ENCODE measurements at regions not wholly inside any gene's neighbourhood (a gene's known extent, or its start where the extent isn't known, plus 50 kb on each side); places are given as distances from the start of the nearest gene placed in this dataset.

DNA sequence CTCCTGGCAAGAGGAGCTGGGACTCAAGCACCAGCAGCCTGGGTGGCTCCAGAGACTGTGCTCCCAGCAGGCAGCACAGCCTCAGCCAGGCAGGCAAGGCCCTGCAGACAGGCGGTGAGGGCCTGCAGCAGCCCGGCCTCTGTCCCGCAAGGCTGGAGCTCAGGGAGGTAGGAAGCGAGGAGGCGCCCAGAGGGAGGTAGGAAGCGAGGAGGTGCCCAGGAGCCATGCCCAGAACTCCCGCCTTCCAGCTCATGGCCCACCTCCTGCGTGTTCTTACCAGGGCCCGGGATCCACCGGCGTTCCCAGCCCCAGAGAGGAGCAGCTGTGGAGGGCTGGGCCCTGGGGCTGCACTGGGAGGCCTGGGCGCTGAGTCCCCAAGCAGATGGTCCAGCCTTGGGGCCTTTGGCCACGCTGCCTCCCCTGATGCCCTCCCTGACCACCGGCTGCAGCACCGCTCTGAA lies 133.1 kb downstream of the HMX1 start:
- WGBS, 2 donors: 87 to 90% methylated on average over 11 of the region's 15 CpGs
- H3K9me3 ChIP-seq: peaks cover 0 to 24% (median 0%) of the 10 kb centered on the region in 4 donors
- no peak for DNase-seq (ENCODE audit: low spot score in 2 of 2)
- no peaks in the 10 kb centered on the region for H3K36me3 ChIP-seq
- no peak overlapping the region for H3K27ac ChIP-seq
- TF ChIP-seq POLR2A (IDR thresholded peaks at IDR 0.05) (no peak), EP300 (IDR thresholded peaks at IDR 0.05) (no peak)
- TF ChIP-seq, protein P1, sequence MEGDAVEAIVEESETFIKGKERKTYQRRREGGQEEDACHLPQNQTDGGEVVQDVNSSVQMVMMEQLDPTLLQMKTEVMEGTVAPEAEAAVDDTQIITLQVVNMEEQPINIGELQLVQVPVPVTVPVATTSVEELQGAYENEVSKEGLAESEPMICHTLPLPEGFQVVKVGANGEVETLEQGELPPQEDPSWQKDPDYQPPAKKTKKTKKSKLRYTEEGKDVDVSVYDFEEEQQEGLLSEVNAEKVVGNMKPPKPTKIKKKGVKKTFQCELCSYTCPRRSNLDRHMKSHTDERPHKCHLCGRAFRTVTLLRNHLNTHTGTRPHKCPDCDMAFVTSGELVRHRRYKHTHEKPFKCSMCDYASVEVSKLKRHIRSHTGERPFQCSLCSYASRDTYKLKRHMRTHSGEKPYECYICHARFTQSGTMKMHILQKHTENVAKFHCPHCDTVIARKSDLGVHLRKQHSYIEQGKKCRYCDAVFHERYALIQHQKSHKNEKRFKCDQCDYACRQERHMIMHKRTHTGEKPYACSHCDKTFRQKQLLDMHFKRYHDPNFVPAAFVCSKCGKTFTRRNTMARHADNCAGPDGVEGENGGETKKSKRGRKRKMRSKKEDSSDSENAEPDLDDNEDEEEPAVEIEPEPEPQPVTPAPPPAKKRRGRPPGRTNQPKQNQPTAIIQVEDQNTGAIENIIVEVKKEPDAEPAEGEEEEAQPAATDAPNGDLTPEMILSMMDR (IDR thresholded peaks at IDR 0.05): no peak
- no peaks in the 10 kb centered on the region for H3K4me1 ChIP-seq
- H3K27me3 ChIP-seq: no peaks in the 10 kb centered on the region
- H3K4me3 ChIP-seq: no peak overlapping the region

DNA sequence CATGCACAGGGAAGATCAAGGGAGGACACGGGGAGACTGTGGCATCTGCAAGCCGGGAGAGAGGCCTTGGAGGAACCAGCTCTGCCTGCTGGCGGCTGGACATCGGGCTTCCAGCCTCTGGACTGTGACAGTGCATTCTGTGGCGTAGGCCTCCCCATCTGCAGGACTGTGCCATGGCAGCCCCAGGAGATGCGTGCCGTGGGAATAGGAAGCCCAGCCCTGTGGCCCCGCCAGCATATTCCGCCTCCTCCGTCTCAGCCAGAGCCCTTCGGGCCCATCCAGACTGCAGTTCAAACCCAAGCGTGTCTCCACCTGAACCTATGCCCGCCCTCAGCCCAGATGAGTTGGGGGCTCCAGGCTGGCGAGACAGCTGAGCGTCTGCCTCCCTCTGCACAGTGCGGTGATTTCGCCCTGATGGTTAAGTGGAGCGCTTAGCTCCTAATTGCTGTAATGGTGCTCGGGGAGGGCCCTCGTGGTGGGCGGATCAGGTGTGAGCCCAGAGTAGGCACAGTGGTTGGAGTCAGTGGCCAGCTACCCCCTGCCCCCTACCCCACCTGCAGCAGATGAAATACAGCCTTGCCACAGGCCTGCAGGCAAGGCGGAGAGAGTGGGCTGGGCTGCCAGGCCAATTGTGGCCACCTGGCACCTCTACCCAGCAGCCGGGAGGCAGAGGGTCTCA lies 133.9 kb downstream of the HMX1 start:
- no peak for DNase-seq (ENCODE audit: low spot score in 2 of 2)
- no peaks in the 10 kb centered on the region for H3K27me3 ChIP-seq
- TF ChIP-seq EP300 (IDR thresholded peaks at IDR 0.05): no peak
- TF ChIP-seq POLR2A (IDR thresholded peaks at IDR 0.05): no peak
- TF ChIP-seq, protein P1 (IDR thresholded peaks at IDR 0.05): no peak
- H3K4me1 ChIP-seq: no peaks in the 10 kb centered on the region
- no peaks in the 10 kb centered on the region for H3K36me3 ChIP-seq
- 70 to 88% methylated on average over 19 to 20 of the region's 23 CpGs for WGBS, 2 donors
- no peak overlapping the region for H3K27ac ChIP-seq
- H3K9me3 ChIP-seq: peaks cover 0 to 31% (median 0%) of the 10 kb centered on the region in 4 donors
- no peak overlapping the region for H3K4me3 ChIP-seq

DNA sequence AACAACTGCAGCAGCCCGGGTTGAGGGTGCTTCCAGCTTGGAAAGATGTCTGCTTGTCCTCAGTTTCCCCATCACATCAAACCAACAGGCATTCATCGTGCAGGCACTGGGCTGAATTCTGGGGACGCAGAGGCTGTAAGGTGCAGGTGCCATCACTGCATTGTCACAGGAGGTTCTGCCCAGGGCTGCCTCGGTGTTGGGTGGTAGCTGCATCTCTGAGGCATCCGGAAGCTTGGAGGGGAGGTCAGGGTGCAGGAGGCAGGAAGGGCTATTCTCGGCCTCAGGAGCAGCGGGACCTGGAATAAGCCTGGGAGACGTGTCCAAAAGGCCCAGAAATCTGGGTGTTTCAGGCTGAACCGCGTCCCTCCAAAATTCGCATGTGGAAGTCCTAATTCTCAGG lies 134.6 kb downstream of the HMX1 start:
- Histone ChIP-seq H3K4me3 (no peak overlapping the region), H3K4me1 (no peaks in the 10 kb centered on the region), H3K36me3 (no peaks in the 10 kb centered on the region), H3K27me3 (no peaks in the 10 kb centered on the region), H3K27ac (no peak overlapping the region), H3K9me3 (peaks cover 0 to 37% (median 0%) of the 10 kb centered on the region in 4 donors)
- TF ChIP-seq, protein P1 (IDR thresholded peaks at IDR 0.05): no peak
- TF ChIP-seq POLR2A (IDR thresholded peaks at IDR 0.05) (no peak), EP300 (IDR thresholded peaks at IDR 0.05) (no peak)
- 86 to 88% methylated on average over 11 of the region's 11 CpGs for WGBS, 2 donors
- no peak for DNase-seq (ENCODE audit: low spot score in 2 of 2)

DNA sequence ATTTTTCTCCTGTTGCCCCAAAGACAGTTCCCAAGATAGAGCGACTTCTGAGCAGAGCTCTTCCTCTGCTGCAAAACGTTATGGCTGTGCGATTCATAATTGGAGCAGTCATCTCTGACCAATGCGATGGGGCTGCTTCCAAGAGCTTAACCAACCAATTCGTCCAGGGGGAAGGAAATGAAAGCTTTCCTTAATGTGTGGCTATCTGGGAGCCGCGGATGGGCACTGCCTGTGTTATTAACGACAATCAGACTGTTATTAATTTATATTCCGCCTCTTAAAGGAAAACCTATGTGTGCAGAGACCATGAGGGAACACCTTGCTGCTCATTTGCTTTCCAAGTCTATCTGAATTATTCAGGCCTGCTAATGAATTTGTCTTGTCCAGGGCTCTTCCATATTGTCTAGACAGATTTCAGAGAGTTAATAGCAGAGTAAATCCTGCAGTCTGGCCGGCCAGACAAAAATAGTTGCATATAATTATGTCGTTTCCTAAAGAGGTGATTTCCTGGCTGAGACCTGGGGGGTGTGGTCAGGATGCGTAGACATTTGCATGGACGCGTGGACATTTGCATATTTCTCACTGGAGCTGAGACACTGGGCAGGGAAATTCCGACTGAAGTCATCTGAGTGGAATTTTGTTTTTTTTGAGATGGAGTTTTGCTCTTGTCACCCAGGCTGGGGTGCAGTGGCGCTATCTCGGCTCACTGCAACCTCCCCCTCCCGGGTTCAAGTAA lies 135.4 kb downstream of the HMX1 start:
- WGBS, 2 donors: 61 to 65% methylated on average over 18 of the region's 18 CpGs
- H3K4me1 ChIP-seq: no peaks in the 10 kb centered on the region
- no peak for DNase-seq (ENCODE audit: low spot score in 2 of 2)
- no peak overlapping the region for H3K4me3 ChIP-seq
- peaks cover 0 to 44% (median 0%) of the 10 kb centered on the region in 4 donors for H3K9me3 ChIP-seq
- H3K27me3 ChIP-seq: no peaks in the 10 kb centered on the region
- TF ChIP-seq POLR2A (IDR thresholded peaks at IDR 0.05) (no peak), EP300 (IDR thresholded peaks at IDR 0.05) (no peak)
- TF ChIP-seq, protein P1 (IDR thresholded peaks at IDR 0.05): no peak
- no peaks in the 10 kb centered on the region for H3K36me3 ChIP-seq
- H3K27ac ChIP-seq: no peak overlapping the region

All from tibial nerve (tissue), 4 donors.